GM18870 (cell line): ENCODE measurements at regions not wholly inside any gene's neighbourhood (a gene's known extent, or its start where the extent isn't known, plus 50 kb on each side); places are given as distances from the start of the nearest gene placed in this dataset.

Experiments used
- ATAC-seq: cut with Tn5 transposase; IDR thresholded peaks from one replicate; pipeline ENCODE4 v1.9.1; 2021; ENCODE audit warnings: moderate library complexity; ENCODE audit not compliant: unreplicated experiment

GRCh38 chr1:228986093-228986904, 251.0 kb downstream of the RHOU start:
- ATAC-seq: no peak

- no peak for ATAC-seq
Observed at GRCh38 chr1:228987286-228987685, 252.0 kb downstream of the RHOU start.

- ATAC-seq: no peak
Observed at GRCh38 chr1:228987736-228988506, 252.6 kb downstream of the RHOU start.

GRCh38 chr1:228988664-228989063, 253.4 kb downstream of the RHOU start:
- no peak for ATAC-seq

- no peak for ATAC-seq
Observed at GRCh38 chr1:228989176-228989575, 253.9 kb downstream of the RHOU start.

GRCh38 chr1:228989676-228989991, 254.4 kb downstream of the RHOU start:
- ATAC-seq: no peak

GRCh38 chr1:228989992-228990827, 254.9 kb downstream of the RHOU start:
- no peak for ATAC-seq

GRCh38 chr1:228990906-228991569, 255.8 kb downstream of the RHOU start:
- ATAC-seq: no peak

- ATAC-seq: no peak
Observed at GRCh38 chr1:228992044-228992443, 256.8 kb downstream of the RHOU start.

- ATAC-seq: no peak
Observed at GRCh38 chr1:228992907-228993535, 257.7 kb downstream of the RHOU start.

GRCh38 chr1:228994676-228995594, 259.7 kb downstream of the RHOU start:
- ATAC-seq: no peak

- ATAC-seq: no peak
Observed at GRCh38 chr1:228996281-228996680, 261.0 kb downstream of the RHOU start.

GRCh38 chr1:228997721-228998144, 262.5 kb downstream of the RHOU start:
- ATAC-seq: no peak

GRCh38 chr1:228998179-228998578, 262.9 kb downstream of the RHOU start:
- no peak for ATAC-seq

GRCh38 chr1:228999446-229000170, 264.3 kb downstream of the RHOU start:
- no peak for ATAC-seq

GRCh38 chr1:229000187-229000586, 264.9 kb downstream of the RHOU start:
- no peak for ATAC-seq

GRCh38 chr1:229001467-229002011, 266.3 kb downstream of the RHOU start:
- ATAC-seq: no peak

GRCh38 chr1:229002037-229002436, 266.8 kb downstream of the RHOU start:
- no peak for ATAC-seq
